GM12878 (cell line): ENCODE measurements at regions not wholly inside any gene's neighbourhood (a gene's known extent, or its start where the extent isn't known, plus 50 kb on each side); places are given as distances from the start of the nearest gene placed in this dataset.

ENCODE experiments used
- CHD4 ChIP-seq: fragments of 200-600 bp; sonication (generic); IDR thresholded peaks from 2 replicates; pipeline ENCODE4 v1.6.1; 2016; ENCODE audit warnings: mild to moderate bottlenecking
- POLR2A ChIP-seq: IDR thresholded peaks from 2 replicates; pipeline ENCODE4 v1.6.1; 2011; ENCODE audit warnings: low read depth, mild to moderate bottlenecking, low read length

DNA sequence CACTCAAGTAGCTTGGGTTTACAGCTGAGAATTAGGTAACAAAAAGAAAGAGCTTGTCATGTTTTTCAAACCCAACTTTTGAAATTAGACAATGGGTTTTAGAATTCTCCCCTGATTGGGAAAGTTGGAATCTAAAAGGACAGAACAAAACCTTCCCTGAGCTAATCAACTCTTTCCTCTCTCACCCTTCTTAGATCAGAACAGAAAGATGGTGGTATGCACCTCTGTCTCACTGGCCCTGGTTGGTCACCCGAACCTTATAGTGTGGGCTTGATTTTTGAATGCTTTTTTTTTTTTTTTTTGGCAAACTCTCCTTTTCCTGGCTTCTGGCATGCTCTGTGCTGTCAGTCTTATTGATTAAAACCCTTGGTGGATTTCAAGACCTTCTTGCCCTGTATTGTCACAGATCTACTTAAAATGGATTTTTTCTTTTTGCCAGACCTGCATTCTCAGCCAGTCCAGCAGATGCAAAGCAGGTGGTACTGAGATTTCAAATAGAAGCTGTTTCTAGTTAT, 251.1 kb upstream of the RMST start:
- no peak for TF ChIP-seq POLR2A
- TF ChIP-seq CHD4: no peak
